ENCODE measurements at regions not wholly inside any gene's neighbourhood (a gene's known extent, or its start where the extent isn't known, plus 50 kb on each side); places are given as distances from the start of the nearest gene placed in this dataset.

DNA sequence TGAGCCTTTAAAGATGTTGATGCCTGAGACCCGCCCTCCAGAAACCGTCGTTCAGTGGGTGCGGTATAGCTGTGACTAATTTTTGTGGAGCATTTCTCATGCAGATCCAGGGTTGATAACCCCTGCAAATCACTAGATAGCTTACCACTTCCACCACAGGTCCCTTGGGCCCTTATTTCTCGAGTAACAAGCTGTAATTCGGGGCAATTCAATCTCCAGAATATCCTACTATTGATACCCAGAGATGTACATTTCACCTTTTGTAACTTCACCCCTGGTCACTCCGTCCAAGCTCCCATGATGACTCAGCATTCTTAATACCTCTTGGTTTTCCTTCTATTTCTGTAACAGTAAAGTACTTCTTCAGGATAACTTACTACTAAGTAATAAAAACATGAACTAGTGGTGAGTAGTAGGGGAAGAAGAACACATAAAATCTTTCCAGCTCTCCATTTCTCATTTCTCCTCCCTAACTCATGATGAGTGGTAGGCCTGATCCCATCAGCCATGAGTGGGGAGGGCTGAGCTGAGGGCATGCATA lies 71.9 kb upstream of the UBL3 start:
- no peak for TF ChIP-seq POLR2AphosphoS5 (IDR thresholded peaks at IDR 0.05; ENCODE audit: insufficient read depth, low read depth, low read length)
- TF ChIP-seq POLR2A (IDR thresholded peaks at IDR 0.05; ENCODE audit: low read depth, low read length): no peak
- TF ChIP-seq EZH2 (IDR thresholded peaks at IDR 0.05; ENCODE audit: borderline replicate concordance, low read depth, low read length, severe bottlenecking): no peak
- no peak for TF ChIP-seq CTCF (IDR thresholded peaks at IDR 0.05; ENCODE audit: extremely low read depth in 1 of 2, insufficient read depth in 1 of 2, low read depth in 1 of 2, low read length in 2 of 2)
